ENCODE measurements at regions not wholly inside any gene's neighbourhood (a gene's known extent, or its start where the extent isn't known, plus 50 kb on each side); places are given as distances from the start of the nearest gene placed in this dataset.

- Histone ChIP-seq H3K4me1 (ENCODE audit: control insufficient read depth, extremely low read depth, insufficient read depth, low read length) (no peaks in the 10 kb centered on the region), H3K27ac (ENCODE audit: control insufficient read depth, insufficient read depth, low read length) (no peak overlapping the region), H2AFZ (ENCODE audit: control insufficient read depth, low read length) (no peak overlapping the region), H3K4me2 (ENCODE audit: control insufficient read depth, extremely low read depth, insufficient read depth, low read depth, low read length) (no peak overlapping the region), H4K20me1 (ENCODE audit: control insufficient read depth, extremely low read depth, insufficient read depth, low read length) (no peaks in the 10 kb centered on the region), H3K4me3 (ENCODE audit: control insufficient read depth in 2 of 3, extremely low read depth in 1 of 3, insufficient read depth in 2 of 3, low read depth in 1 of 3, low read length in 3 of 3) (no peak overlapping the region), H3K79me2 (ENCODE audit: control insufficient read depth, insufficient read depth, low read length) (no peaks in the 10 kb centered on the region), H3K36me3 (ENCODE audit: control insufficient read depth in 2 of 2, extremely low read depth in 1 of 2, insufficient read depth in 2 of 2, low read length in 2 of 2) (no peaks in the 10 kb centered on the region), H3K9ac (ENCODE audit: control insufficient read depth, extremely low read depth, insufficient read depth, low read length) (no peak overlapping the region), H3K9me3 (ENCODE audit: control insufficient read depth, low read depth, low read length) (no peaks in the 10 kb centered on the region), H3K9me1 (ENCODE audit: control insufficient read depth, extremely low read depth, insufficient read depth, low read length) (no peaks in the 10 kb centered on the region), H3K27me3 (ENCODE audit: control insufficient read depth, extremely low read depth, insufficient read depth, low read length) (no peaks in the 10 kb centered on the region)
- DNase-seq (ENCODE audit: low read depth, low spot score) (no peak), FAIRE-seq (no peak)
- TF ChIP-seq CTCF (optimal IDR thresholded peaks at IDR 0.05 in 1 of 3, IDR thresholded peaks at IDR 0.05 in 1 of 3, conservative IDR thresholded peaks at IDR 0.05 in 1 of 3; ENCODE audit: extremely low read depth in 1 of 3, insufficient read depth in 2 of 3, low read length in 3 of 3) (no peak), EZH2 (IDR thresholded peaks at IDR 0.05; ENCODE audit: low read length) (no peak)
- dilution Hi-C loops (cut with MboI; ENCODE audit: extremely low pct_ligation_motif_present, low sequenced_read_pairs) = no loop called here
Measured at GRCh38 chr7:86916277-86916825, 143.1 kb downstream of the ELAPOR2 start.

GRCh38 chr7:86914551-86914950 lies 144.9 kb downstream of the ELAPOR2 start:
- Histone ChIP-seq H3K4me3 (ENCODE audit: control insufficient read depth in 2 of 3, extremely low read depth in 1 of 3, insufficient read depth in 2 of 3, low read depth in 1 of 3, low read length in 3 of 3) (no peak overlapping the region), H3K9me3 (ENCODE audit: control insufficient read depth, low read depth, low read length) (no peaks in the 10 kb centered on the region), H3K9ac (ENCODE audit: control insufficient read depth, extremely low read depth, insufficient read depth, low read length) (no peak overlapping the region), H3K9me1 (ENCODE audit: control insufficient read depth, extremely low read depth, insufficient read depth, low read length) (no peaks in the 10 kb centered on the region), H4K20me1 (ENCODE audit: control insufficient read depth, extremely low read depth, insufficient read depth, low read length) (no peaks in the 10 kb centered on the region), H2AFZ (ENCODE audit: control insufficient read depth, low read length) (no peak overlapping the region), H3K4me2 (ENCODE audit: control insufficient read depth, extremely low read depth, insufficient read depth, low read depth, low read length) (no peak overlapping the region), H3K36me3 (ENCODE audit: control insufficient read depth in 2 of 2, extremely low read depth in 1 of 2, insufficient read depth in 2 of 2, low read length in 2 of 2) (no peaks in the 10 kb centered on the region), H3K79me2 (ENCODE audit: control insufficient read depth, insufficient read depth, low read length) (no peaks in the 10 kb centered on the region), H3K27me3 (ENCODE audit: control insufficient read depth, extremely low read depth, insufficient read depth, low read length) (no peaks in the 10 kb centered on the region), H3K27ac (ENCODE audit: control insufficient read depth, insufficient read depth, low read length) (no peak overlapping the region), H3K4me1 (ENCODE audit: control insufficient read depth, extremely low read depth, insufficient read depth, low read length) (no peaks in the 10 kb centered on the region)
- FAIRE-seq (no peak), DNase-seq (ENCODE audit: low read depth, low spot score) (no peak)
- dilution Hi-C loops (cut with MboI; ENCODE audit: extremely low pct_ligation_motif_present, low sequenced_read_pairs) = no loop called here
- TF ChIP-seq CTCF (optimal IDR thresholded peaks at IDR 0.05 in 1 of 3, IDR thresholded peaks at IDR 0.05 in 1 of 3, conservative IDR thresholded peaks at IDR 0.05 in 1 of 3; ENCODE audit: extremely low read depth in 1 of 3, insufficient read depth in 2 of 3, low read length in 3 of 3) = peak in 2 of 3 experiments; percentile 34 to 41
- no peak for TF ChIP-seq EZH2 (IDR thresholded peaks at IDR 0.05; ENCODE audit: low read length)
